Keratinocyte (primary cell): ENCODE measurements at regions not wholly inside any gene's neighbourhood (a gene's known extent, or its start where the extent isn't known, plus 50 kb on each side); places are given as distances from the start of the nearest gene placed in this dataset.

Source experiments
- DNase-seq: peaks from one replicate; pipeline ENCODE4 v3.0.0-alpha.2; 2011; ENCODE audit warnings: low read depth, missing footprints, low spot score
- FAIRE-seq: peaks from 2 replicates; lab custom pipeline; 2011; peaks lifted over from hg19 to GRCh38; lab: Jason Lieb, UNC
- H2AFZ ChIP-seq: 2 replicates; pipeline ENCODE4 v1.6.0; 2012; ENCODE audit warnings: low read length, control low read depth, inconsistent platforms; ENCODE audit not compliant: control insufficient read depth
- H3K27ac ChIP-seq: 2 replicates; pipeline ENCODE4 v1.5.1; 2011; ENCODE audit warnings: low read length; ENCODE audit not compliant: control insufficient read depth, insufficient read depth
- H3K27me3 ChIP-seq: 3 replicates; pipeline ENCODE4 v1.6.0; 2011; ENCODE audit warnings: low read length; ENCODE audit not compliant: control insufficient read depth, insufficient read depth; ENCODE audit errors: extremely low read depth
- H3K36me3 ChIP-seq, 2 experiments: 2 replicates in 1 of 2; 3 replicates in 1 of 2; pipeline ENCODE4 v1.5.1; 2011; ENCODE audit warnings: low read length in 2 of 2, mild to moderate bottlenecking in 1 of 2; ENCODE audit not compliant: control insufficient read depth in 2 of 2, insufficient read depth in 2 of 2; ENCODE audit errors: extremely low read depth in 1 of 2
- H3K4me1 ChIP-seq: 3 replicates; pipeline ENCODE4 v1.5.1; 2011; ENCODE audit warnings: low read length; ENCODE audit not compliant: control insufficient read depth, insufficient read depth; ENCODE audit errors: extremely low read depth
- H3K4me2 ChIP-seq: 3 replicates; pipeline ENCODE4 v1.6.0; 2011; ENCODE audit warnings: low read depth, low read length; ENCODE audit not compliant: control insufficient read depth, insufficient read depth; ENCODE audit errors: extremely low read depth
- H3K4me3 ChIP-seq, 3 experiments: fragments of 200-600 bp in 1 of 3; sonication (generic) in 1 of 3; 2 replicates in 2 of 3; 3 replicates in 1 of 3; pipeline ENCODE4 v1.5.1; 2011 to 2016; ENCODE audit warnings: low read length in 3 of 3, mild to moderate bottlenecking in 3 of 3, control low read depth in 2 of 3, inconsistent platforms in 1 of 3, low read depth in 1 of 3, mixed read lengths in 1 of 3, mixed run types in 1 of 3, moderate library complexity in 1 of 3; ENCODE audit not compliant: control insufficient read depth in 2 of 3, insufficient read depth in 2 of 3; ENCODE audit errors: extremely low read depth in 1 of 3
- H3K79me2 ChIP-seq: 2 replicates; pipeline ENCODE4 v1.6.0; 2012; ENCODE audit warnings: low read length; ENCODE audit not compliant: control insufficient read depth, insufficient read depth
- H3K9ac ChIP-seq: 3 replicates; pipeline ENCODE4 v1.6.0; 2011; ENCODE audit warnings: low read length; ENCODE audit not compliant: control insufficient read depth, insufficient read depth; ENCODE audit errors: extremely low read depth
- H3K9me1 ChIP-seq: 3 replicates; pipeline ENCODE4 v1.6.0; 2011; ENCODE audit warnings: low read length; ENCODE audit not compliant: control insufficient read depth, insufficient read depth; ENCODE audit errors: extremely low read depth
- H3K9me3 ChIP-seq: 2 replicates; pipeline ENCODE4 v1.5.1; 2012; ENCODE audit warnings: low read depth, low read length; ENCODE audit not compliant: control insufficient read depth
- H4K20me1 ChIP-seq: 3 replicates; pipeline ENCODE4 v1.6.0; 2011; ENCODE audit warnings: low read length; ENCODE audit not compliant: control insufficient read depth, insufficient read depth; ENCODE audit errors: extremely low read depth
- EZH2 ChIP-seq: IDR thresholded peaks from one replicate; pipeline ENCODE4 v1.6.1; 2012; ENCODE audit warnings: inconsistent platforms, mild to moderate bottlenecking, low read length, moderate library complexity
- dilution Hi-C: fragments of 300-500 bp; cut with MboI; formaldehyde crosslinking; loops from one replicate; pipeline ENCODE4 v1.7.0; 2020; ENCODE audit warnings: low sequenced_read_pairs; ENCODE audit not compliant: extremely low pct_ligation_motif_present
- TF ChIP-seq, protein P1 (sequence below), 3 experiments: IDR thresholded peaks in 1 of 3; conservative IDR thresholded peaks in 1 of 3; optimal IDR thresholded peaks in 1 of 3; 2 replicates in 2 of 3; 3 replicates in 1 of 3; pipeline versions ENCODE3 to v1.5.1; 2011; ENCODE audit warnings: low read length in 3 of 3, mild to moderate bottlenecking in 3 of 3, moderate library complexity in 2 of 3, control low read depth in 1 of 3, inconsistent platforms in 1 of 3; ENCODE audit not compliant: insufficient read depth in 2 of 3; ENCODE audit errors: extremely low read depth in 1 of 3

DNA sequence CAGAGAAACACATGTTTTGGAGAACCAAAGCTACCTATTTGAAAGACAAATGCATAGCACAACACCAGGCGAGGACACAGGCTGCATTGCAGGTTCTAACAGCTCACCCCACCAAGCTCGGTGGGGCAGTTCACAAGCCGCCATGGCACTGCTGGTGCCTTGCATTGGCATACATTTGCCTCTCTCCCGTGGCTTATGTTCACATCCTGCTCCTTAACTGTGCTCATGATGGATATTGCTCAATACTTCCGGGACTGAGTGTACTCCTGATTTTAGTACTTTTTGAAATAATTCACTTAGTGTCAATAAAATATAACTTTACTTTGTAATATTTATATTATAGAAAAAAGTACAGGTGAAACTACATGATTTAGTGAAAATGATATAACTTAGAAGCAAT lies 1187.4 kb upstream of the NCAM2 start:
- H2AFZ ChIP-seq = no peak overlapping the region
- H3K36me3 ChIP-seq = no peaks in the 10 kb centered on the region
- no peak for DNase-seq
- no peaks in the 10 kb centered on the region for H3K9me3 ChIP-seq
- H3K27me3 ChIP-seq = no peaks in the 10 kb centered on the region
- no peaks in the 10 kb centered on the region for H3K9me1 ChIP-seq
- no peaks in the 10 kb centered on the region for H3K4me1 ChIP-seq
- no peak overlapping the region for H3K4me2 ChIP-seq
- TF ChIP-seq EZH2 = no peak
- TF ChIP-seq, protein P1, sequence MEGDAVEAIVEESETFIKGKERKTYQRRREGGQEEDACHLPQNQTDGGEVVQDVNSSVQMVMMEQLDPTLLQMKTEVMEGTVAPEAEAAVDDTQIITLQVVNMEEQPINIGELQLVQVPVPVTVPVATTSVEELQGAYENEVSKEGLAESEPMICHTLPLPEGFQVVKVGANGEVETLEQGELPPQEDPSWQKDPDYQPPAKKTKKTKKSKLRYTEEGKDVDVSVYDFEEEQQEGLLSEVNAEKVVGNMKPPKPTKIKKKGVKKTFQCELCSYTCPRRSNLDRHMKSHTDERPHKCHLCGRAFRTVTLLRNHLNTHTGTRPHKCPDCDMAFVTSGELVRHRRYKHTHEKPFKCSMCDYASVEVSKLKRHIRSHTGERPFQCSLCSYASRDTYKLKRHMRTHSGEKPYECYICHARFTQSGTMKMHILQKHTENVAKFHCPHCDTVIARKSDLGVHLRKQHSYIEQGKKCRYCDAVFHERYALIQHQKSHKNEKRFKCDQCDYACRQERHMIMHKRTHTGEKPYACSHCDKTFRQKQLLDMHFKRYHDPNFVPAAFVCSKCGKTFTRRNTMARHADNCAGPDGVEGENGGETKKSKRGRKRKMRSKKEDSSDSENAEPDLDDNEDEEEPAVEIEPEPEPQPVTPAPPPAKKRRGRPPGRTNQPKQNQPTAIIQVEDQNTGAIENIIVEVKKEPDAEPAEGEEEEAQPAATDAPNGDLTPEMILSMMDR (optimal IDR thresholded peaks at IDR 0.05 in 1 of 3, IDR thresholded peaks at IDR 0.05 in 1 of 3, conservative IDR thresholded peaks at IDR 0.05 in 1 of 3; ENCODE audit: extremely low read depth in 1 of 3, insufficient read depth in 2 of 3, low read length in 3 of 3) = no peak
- H3K79me2 ChIP-seq = no peaks in the 10 kb centered on the region
- H3K27ac ChIP-seq = no peak overlapping the region
- no peak for FAIRE-seq
- no peak overlapping the region for H3K9ac ChIP-seq
- no peaks in the 10 kb centered on the region for H4K20me1 ChIP-seq
- H3K4me3 ChIP-seq = no peak overlapping the region
- dilution Hi-C loops = no loop called here

DNA sequence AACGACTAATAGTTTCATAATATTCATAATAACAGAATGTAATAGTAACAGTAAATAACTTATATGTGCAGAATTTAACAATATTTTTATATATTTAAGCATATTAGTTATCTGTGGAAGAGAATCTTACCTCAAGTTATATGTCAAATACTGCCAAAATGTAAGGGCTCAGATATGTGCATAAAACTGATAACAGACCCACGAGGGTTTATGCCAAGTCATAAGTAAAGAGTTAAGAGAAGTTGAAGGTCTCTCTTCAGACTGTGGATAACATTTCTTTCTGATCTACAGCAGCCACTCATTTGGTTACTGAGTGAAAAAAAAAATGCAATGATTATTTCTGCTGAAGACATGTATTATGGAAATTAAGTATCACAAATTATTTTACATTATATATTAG lies 1167.8 kb upstream of the NCAM2 start:
- Histone ChIP-seq H4K20me1 (no peaks in the 10 kb centered on the region), H3K79me2 (no peaks in the 10 kb centered on the region), H3K9ac (no peak overlapping the region), H3K27me3 (no peaks in the 10 kb centered on the region), H3K4me1 (no peaks in the 10 kb centered on the region), H3K9me3 (no peaks in the 10 kb centered on the region), H3K9me1 (no peaks in the 10 kb centered on the region), H3K4me2 (no peak overlapping the region), H3K4me3 (no peak overlapping the region), H2AFZ (no peak overlapping the region), H3K27ac (no peak overlapping the region), H3K36me3 (no peaks in the 10 kb centered on the region)
- dilution Hi-C loops = no loop called here
- no peak for TF ChIP-seq EZH2
- TF ChIP-seq, protein P1 (optimal IDR thresholded peaks at IDR 0.05 in 1 of 3, IDR thresholded peaks at IDR 0.05 in 1 of 3, conservative IDR thresholded peaks at IDR 0.05 in 1 of 3; ENCODE audit: extremely low read depth in 1 of 3, insufficient read depth in 2 of 3, low read length in 3 of 3) = no peak
- DNase-seq = no peak
- FAIRE-seq = no peak
